B cell (primary cell): ENCODE measurements at regions not wholly inside any gene's neighbourhood (a gene's known extent, or its start where the extent isn't known, plus 50 kb on each side); places are given as distances from the start of the nearest gene placed in this dataset.

ENCODE experiments used
- EZH2 ChIP-seq: IDR thresholded peaks from 2 replicates; pipeline ENCODE4 v1.6.1; 2012; ENCODE audit warnings: borderline replicate concordance, low read depth, mild to moderate bottlenecking, moderate library complexity, low read length; ENCODE audit not compliant: insufficient read depth, poor library complexity, severe bottlenecking
- TF ChIP-seq, protein P1 (sequence below): fragments of 200-600 bp; IDR thresholded peaks from one replicate; pipeline ENCODE4 v1.8.0; 2022; ENCODE audit warnings: antibody characterized with exemption, mild to moderate bottlenecking

DNA sequence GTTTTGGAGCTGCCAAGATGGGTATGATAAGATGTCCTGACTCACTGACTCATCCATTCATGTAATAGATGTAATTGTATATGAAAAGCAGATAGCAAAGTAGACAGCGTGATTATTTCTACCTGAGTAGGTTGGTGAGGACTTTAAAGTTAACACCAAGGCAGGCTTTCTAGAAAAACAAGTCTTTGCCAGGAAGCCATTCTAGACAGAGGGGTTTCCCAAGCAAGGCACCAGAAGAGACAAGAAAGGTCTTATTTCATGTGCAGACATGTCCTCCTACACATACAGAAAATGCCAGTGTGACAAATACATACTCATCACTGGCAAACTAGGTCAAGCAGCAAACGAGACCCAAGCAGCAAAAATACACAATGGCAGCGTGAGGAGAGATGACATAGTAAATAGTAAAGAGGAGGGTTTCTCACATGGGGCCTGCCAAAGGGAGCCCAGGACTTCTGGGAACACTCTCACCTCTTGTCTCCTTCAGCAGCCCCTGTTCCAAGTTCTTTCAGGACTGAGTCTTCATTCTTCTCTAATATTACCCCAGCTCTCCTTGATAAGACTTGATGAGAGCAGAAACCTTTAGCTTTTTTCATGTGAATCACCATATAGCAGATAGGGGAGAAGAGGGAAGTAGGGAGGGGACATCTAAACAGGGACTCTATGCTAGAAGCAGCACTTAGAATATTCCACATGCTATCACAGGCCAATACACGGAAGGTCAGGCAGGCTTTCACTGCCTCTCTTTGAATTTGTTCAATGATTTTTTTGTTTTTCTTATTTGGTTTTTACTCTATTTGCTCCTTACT is 114.6 kb upstream of the ATP1B1 start:
- TF ChIP-seq EZH2 = no peak
- TF ChIP-seq, protein P1, sequence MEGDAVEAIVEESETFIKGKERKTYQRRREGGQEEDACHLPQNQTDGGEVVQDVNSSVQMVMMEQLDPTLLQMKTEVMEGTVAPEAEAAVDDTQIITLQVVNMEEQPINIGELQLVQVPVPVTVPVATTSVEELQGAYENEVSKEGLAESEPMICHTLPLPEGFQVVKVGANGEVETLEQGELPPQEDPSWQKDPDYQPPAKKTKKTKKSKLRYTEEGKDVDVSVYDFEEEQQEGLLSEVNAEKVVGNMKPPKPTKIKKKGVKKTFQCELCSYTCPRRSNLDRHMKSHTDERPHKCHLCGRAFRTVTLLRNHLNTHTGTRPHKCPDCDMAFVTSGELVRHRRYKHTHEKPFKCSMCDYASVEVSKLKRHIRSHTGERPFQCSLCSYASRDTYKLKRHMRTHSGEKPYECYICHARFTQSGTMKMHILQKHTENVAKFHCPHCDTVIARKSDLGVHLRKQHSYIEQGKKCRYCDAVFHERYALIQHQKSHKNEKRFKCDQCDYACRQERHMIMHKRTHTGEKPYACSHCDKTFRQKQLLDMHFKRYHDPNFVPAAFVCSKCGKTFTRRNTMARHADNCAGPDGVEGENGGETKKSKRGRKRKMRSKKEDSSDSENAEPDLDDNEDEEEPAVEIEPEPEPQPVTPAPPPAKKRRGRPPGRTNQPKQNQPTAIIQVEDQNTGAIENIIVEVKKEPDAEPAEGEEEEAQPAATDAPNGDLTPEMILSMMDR = no peak
